Fibroblast of lung (primary cell): ENCODE measurements at regions not wholly inside any gene's neighbourhood (a gene's known extent, or its start where the extent isn't known, plus 50 kb on each side); places are given as distances from the start of the nearest gene placed in this dataset.

ENCODE experiments used
- DNase-seq, 2 donors: peaks; one replicate each; pipeline versions ENCODE4 v3.0.0 to v3.0.0-alpha.2; 2010; ENCODE audit warnings: low read depth in 2 of 2
- H2AFZ ChIP-seq: 2 replicates; pipeline ENCODE4 v1.5.1; 2012; ENCODE audit warnings: low read length, control low read depth, inconsistent platforms
- H3K27ac ChIP-seq: 2 replicates; pipeline ENCODE4 v1.5.1; 2011; ENCODE audit warnings: low read length, control low read depth; ENCODE audit not compliant: insufficient read depth
- H3K27me3 ChIP-seq: 2 replicates; pipeline ENCODE4 v1.5.1; 2011; ENCODE audit warnings: mild to moderate bottlenecking, low read length; ENCODE audit not compliant: control insufficient read depth, insufficient read depth
- H3K36me3 ChIP-seq: 2 replicates; pipeline ENCODE4 v1.5.1; 2011; ENCODE audit warnings: low read length; ENCODE audit not compliant: control insufficient read depth, insufficient read depth
- H3K4me1 ChIP-seq: 2 replicates; pipeline ENCODE4 v1.5.1; 2011; ENCODE audit warnings: low read length; ENCODE audit not compliant: control insufficient read depth, insufficient read depth; ENCODE audit errors: extremely low read depth
- H3K4me2 ChIP-seq: 2 replicates; pipeline ENCODE4 v1.5.1; 2011; ENCODE audit warnings: low read length, control low read depth; ENCODE audit not compliant: insufficient read depth; ENCODE audit errors: extremely low read depth
- H3K4me3 ChIP-seq, 4 experiments: fragments of 200-600 bp in 1 of 4; sonication (generic) in 1 of 4; replicated peaks in 1 of 4; 2 replicates each; pipeline ENCODE4 v1.5.1; 2011 to 2016; ENCODE audit warnings: low read length in 4 of 4, low read depth in 3 of 4, mild to moderate bottlenecking in 3 of 4, control low read depth in 2 of 4, inconsistent platforms in 1 of 4, mixed read lengths in 1 of 4; ENCODE audit not compliant: insufficient read depth in 1 of 4; ENCODE audit errors: control extremely low read depth in 1 of 4
- H3K79me2 ChIP-seq: 2 replicates; pipeline ENCODE4 v1.5.1; 2012; ENCODE audit warnings: mild to moderate bottlenecking, low read length, inconsistent platforms; ENCODE audit not compliant: control insufficient read depth, insufficient read depth
- H3K9ac ChIP-seq: 2 replicates; pipeline ENCODE4 v1.5.1; 2011; ENCODE audit warnings: mild to moderate bottlenecking, low read length, control low read depth; ENCODE audit not compliant: insufficient read depth
- H3K9me3 ChIP-seq: 2 replicates; pipeline ENCODE4 v1.5.1; 2012; ENCODE audit warnings: low read depth, low read length; ENCODE audit not compliant: control insufficient read depth, insufficient read depth
- H4K20me1 ChIP-seq: 2 replicates; pipeline ENCODE4 v1.5.1; 2011; ENCODE audit warnings: low read length; ENCODE audit not compliant: control insufficient read depth, insufficient read depth; ENCODE audit errors: extremely low read depth
- EZH2 ChIP-seq: IDR thresholded peaks from 2 replicates; pipeline ENCODE4 v1.5.1; 2012; ENCODE audit warnings: low read length, control low read depth, mild to moderate bottlenecking; ENCODE audit errors: missing control alignments
- TF ChIP-seq, protein P1 (sequence below), 2 donors: IDR thresholded peaks in 1 of 2; conservative IDR thresholded peaks in 1 of 2; 1 replicate in 1 of 2; 2 replicates in 1 of 2; pipeline ENCODE4 v1.5.1; 2011 to 2012; ENCODE audit warnings: low read length in 2 of 2, control low read depth in 1 of 2, inconsistent platforms in 1 of 2, low read depth in 1 of 2, mild to moderate bottlenecking in 1 of 2

DNA sequence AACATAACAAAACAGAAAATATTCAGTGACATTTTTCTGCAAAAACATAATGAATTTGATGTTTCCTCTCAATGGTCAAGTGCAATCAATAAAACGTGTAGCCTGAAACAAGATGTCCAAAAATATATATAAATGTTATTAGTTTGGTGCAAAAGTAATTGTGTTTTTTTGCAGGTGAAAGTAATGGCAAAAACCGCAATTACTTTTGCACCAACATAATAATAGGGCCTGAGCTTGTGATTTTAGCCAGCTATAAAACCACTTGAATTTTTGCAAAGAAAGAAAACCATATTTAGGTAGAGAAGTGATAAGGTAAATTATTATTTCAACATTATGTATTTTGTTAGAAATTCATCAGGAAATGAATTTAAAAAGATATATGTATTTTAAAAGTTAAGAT is 475.3 kb upstream of the AMOT start:
- Histone ChIP-seq H3K9ac (no peak overlapping the region), H4K20me1 (no peaks in the 10 kb centered on the region), H3K27me3 (no peaks in the 10 kb centered on the region), H3K27ac (no peak overlapping the region), H3K4me3 (no peak overlapping the region), H3K79me2 (no peaks in the 10 kb centered on the region), H3K4me2 (no peak overlapping the region), H3K9me3 (no peaks in the 10 kb centered on the region), H3K36me3 (no peaks in the 10 kb centered on the region), H3K4me1 (no peaks in the 10 kb centered on the region), H2AFZ (no peak overlapping the region)
- no peak for DNase-seq
- TF ChIP-seq, protein P1, sequence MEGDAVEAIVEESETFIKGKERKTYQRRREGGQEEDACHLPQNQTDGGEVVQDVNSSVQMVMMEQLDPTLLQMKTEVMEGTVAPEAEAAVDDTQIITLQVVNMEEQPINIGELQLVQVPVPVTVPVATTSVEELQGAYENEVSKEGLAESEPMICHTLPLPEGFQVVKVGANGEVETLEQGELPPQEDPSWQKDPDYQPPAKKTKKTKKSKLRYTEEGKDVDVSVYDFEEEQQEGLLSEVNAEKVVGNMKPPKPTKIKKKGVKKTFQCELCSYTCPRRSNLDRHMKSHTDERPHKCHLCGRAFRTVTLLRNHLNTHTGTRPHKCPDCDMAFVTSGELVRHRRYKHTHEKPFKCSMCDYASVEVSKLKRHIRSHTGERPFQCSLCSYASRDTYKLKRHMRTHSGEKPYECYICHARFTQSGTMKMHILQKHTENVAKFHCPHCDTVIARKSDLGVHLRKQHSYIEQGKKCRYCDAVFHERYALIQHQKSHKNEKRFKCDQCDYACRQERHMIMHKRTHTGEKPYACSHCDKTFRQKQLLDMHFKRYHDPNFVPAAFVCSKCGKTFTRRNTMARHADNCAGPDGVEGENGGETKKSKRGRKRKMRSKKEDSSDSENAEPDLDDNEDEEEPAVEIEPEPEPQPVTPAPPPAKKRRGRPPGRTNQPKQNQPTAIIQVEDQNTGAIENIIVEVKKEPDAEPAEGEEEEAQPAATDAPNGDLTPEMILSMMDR (conservative IDR thresholded peaks at IDR 0.05 in 1 of 2, IDR thresholded peaks at IDR 0.05 in 1 of 2; ENCODE audit: low read depth in 1 of 2, low read length in 2 of 2): no peak
- no peak for TF ChIP-seq EZH2

DNA sequence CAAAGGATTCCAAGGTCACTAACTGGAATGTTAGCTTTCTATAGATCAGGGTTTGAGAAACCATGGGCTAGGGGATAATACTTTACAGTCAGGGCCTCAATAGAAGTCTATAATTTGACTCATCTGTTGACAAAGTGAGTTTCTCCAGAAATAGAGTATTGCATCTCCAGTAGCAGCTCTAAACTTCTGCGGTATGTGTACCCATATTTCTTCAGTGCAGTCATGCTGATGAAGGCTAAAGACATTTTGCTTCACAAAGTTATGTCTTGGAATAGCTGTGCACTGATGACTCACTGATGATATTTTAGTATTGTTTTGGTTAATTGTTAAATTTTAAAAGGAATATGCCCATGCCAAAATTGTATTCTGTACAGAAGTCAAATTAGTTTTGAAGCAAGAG is 464.9 kb upstream of the AMOT start:
- Histone ChIP-seq H3K9me3 (no peaks in the 10 kb centered on the region), H3K4me2 (no peak overlapping the region), H3K27ac (no peak overlapping the region), H2AFZ (no peak overlapping the region), H3K9ac (no peak overlapping the region), H3K79me2 (no peaks in the 10 kb centered on the region), H4K20me1 (no peaks in the 10 kb centered on the region), H3K4me1 (no peaks in the 10 kb centered on the region), H3K4me3 (no peak overlapping the region), H3K27me3 (no peaks in the 10 kb centered on the region), H3K36me3 (no peaks in the 10 kb centered on the region)
- peak; percentile 0 to 89 for DNase-seq
- TF ChIP-seq EZH2: no peak

DNA sequence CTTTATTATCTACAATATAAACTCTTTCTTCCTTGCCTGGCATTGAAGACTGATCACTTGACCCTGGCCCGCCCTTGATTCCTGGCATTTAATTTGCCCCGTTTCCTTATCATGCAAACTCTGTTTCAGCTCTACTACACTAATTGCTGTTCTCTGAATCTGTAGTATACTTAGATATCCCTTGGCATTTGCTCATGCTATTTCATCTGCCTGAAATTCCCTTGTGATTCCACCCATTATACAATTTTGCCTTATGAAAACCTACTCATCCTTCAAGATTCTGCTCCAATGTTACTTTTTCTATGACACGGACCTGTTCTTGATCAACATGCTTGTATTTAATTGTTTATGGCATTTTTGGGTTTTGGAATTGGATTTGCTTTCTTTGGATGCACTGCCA is 459.9 kb upstream of the AMOT start:
- no peak overlapping the region for H3K9ac ChIP-seq
- no peak overlapping the region for H3K27ac ChIP-seq
- no peaks in the 10 kb centered on the region for H3K4me1 ChIP-seq
- no peaks in the 10 kb centered on the region for H4K20me1 ChIP-seq
- no peaks in the 10 kb centered on the region for H3K9me3 ChIP-seq
- no peak for DNase-seq
- no peaks in the 10 kb centered on the region for H3K27me3 ChIP-seq
- no peak overlapping the region for H3K4me3 ChIP-seq
- H3K79me2 ChIP-seq: no peaks in the 10 kb centered on the region
- no peak overlapping the region for H3K4me2 ChIP-seq
- no peaks in the 10 kb centered on the region for H3K36me3 ChIP-seq
- H2AFZ ChIP-seq: no peak overlapping the region
- no peak for TF ChIP-seq EZH2
- TF ChIP-seq, protein P1 (conservative IDR thresholded peaks at IDR 0.05 in 1 of 2, IDR thresholded peaks at IDR 0.05 in 1 of 2; ENCODE audit: low read depth in 1 of 2, low read length in 2 of 2): no peak
